ENCODE measurements at regions not wholly inside any gene's neighbourhood (a gene's known extent, or its start where the extent isn't known, plus 50 kb on each side); places are given as distances from the start of the nearest gene placed in this dataset.
"Not testable (repeated sequence)": the region's sequence is repeated elsewhere in the genome, so short reads cannot be mapped to it uniquely, and the experiment has no call there.

DNA sequence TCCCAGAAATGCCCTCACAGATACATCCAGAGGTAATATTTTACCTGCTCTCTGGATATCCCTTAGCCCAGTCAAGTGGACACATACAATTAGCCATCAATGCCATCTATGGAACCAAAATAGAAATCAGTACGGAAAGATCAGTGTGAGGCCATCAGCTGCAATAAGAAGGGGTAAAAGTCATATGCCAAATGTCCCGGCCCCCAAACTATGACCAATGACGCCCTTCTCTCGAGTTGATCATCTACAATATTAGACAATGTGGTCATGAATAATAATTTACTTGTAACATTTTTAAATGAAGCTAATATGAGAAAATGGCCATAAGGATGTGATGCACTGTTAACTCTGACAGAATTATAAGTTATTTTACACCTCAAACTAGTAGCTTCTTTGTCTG lies 588.9 kb downstream of the POM121L12 start:
- Histone ChIP-seq H3K79me1 (ENCODE audit: low read length) (no peaks in the 10 kb centered on the region), H3K27me3 (ENCODE audit: insufficient read depth, low read length) (no peaks in the 10 kb centered on the region), H4K91ac (ENCODE audit: low read depth, low read length) (no peak overlapping the region), H3K79me2 (ENCODE audit: control insufficient read depth, insufficient read depth, low read length, poor library complexity) (no peaks in the 10 kb centered on the region), H3K9me3 (ENCODE audit: insufficient read depth, low read depth, low read length) (no peaks in the 10 kb centered on the region), H2AK5ac (ENCODE audit: low read length) (no peak overlapping the region), H3K4ac (ENCODE audit: low read depth, low read length) (no peak overlapping the region), H2BK120ac (ENCODE audit: insufficient read depth, low read length, poor library complexity) (no peak overlapping the region), H2AFZ (ENCODE audit: insufficient read depth, low read length, poor library complexity) (no peak overlapping the region), H3K36me3 (ENCODE audit: control insufficient read depth in 1 of 2, insufficient read depth in 2 of 2, low read length in 2 of 2) (no peaks in the 10 kb centered on the region), H3K4me1 (ENCODE audit: control insufficient read depth in 1 of 2, insufficient read depth in 2 of 2, low read length in 2 of 2) (no peaks in the 10 kb centered on the region), H3K4me3 (ENCODE audit: low read depth, low read length) (no peak overlapping the region), H3K23ac (ENCODE audit: low read length) (no peak overlapping the region), H2BK5ac (ENCODE audit: low read depth, low read length, poor library complexity) (no peak overlapping the region), H3K18ac (ENCODE audit: low read length) (no peak overlapping the region), H4K12ac (ENCODE audit: low read depth, low read length) (no peak overlapping the region), H3K4me2 (ENCODE audit: low read length) (no peak overlapping the region), H3K27ac (ENCODE audit: low read depth, low read length) (no peak overlapping the region), H3K14ac (ENCODE audit: low read length) (no peak overlapping the region), H4K8ac (ENCODE audit: low read depth, low read length) (no peak overlapping the region), H3K9ac (ENCODE audit: low read length) (no peak overlapping the region), H2BK12ac (ENCODE audit: low read length) (no peak overlapping the region)
- no CpG with 5 or more reads among the region's 4 CpGs for WGBS (ENCODE audit: extremely low coverage, insufficient coverage, insufficient read length)
- DNase-seq = no peak

DNA sequence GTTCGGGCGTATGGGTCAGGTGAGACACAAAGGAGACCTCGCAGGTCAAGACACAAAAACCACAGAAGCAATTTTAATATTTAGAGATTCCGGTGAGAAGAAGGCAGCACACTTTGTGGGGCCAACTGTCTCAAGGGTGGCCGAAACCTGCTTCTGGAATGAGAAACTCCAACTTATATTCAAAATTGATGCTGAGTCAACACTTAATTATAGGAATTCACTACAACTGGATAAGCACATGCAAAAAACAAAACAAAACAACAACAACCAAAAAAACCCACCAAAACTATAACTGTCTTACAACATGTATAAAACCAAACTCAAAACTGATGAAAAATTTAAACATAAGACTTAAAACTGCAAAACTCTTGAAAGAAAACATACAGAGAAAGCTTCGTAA lies 593.3 kb downstream of the POM121L12 start:
- H2BK12ac ChIP-seq (ENCODE audit: low read length) = no peak overlapping the region
- H3K4me1 ChIP-seq (ENCODE audit: control insufficient read depth in 1 of 2, insufficient read depth in 2 of 2, low read length in 2 of 2) = no peaks in the 10 kb centered on the region
- no peaks in the 10 kb centered on the region for H3K9me3 ChIP-seq (ENCODE audit: insufficient read depth, low read depth, low read length)
- no peak overlapping the region for H3K14ac ChIP-seq (ENCODE audit: low read length)
- no peak overlapping the region for H3K4me3 ChIP-seq (ENCODE audit: low read depth, low read length)
- H3K4me2 ChIP-seq (ENCODE audit: low read length) = no peak overlapping the region
- no peak for DNase-seq
- H4K12ac ChIP-seq (ENCODE audit: low read depth, low read length) = no peak overlapping the region
- no CpG with 5 or more reads among the region's 6 CpGs for WGBS (ENCODE audit: extremely low coverage, insufficient coverage, insufficient read length)
- H2BK120ac ChIP-seq (ENCODE audit: insufficient read depth, low read length, poor library complexity) = no peak overlapping the region
- H4K8ac ChIP-seq (ENCODE audit: low read depth, low read length) = no peak overlapping the region
- H3K9ac ChIP-seq (ENCODE audit: low read length) = no peak overlapping the region
- H2AK5ac ChIP-seq (ENCODE audit: low read length) = no peak overlapping the region
- H3K23ac ChIP-seq (ENCODE audit: low read length) = no peak overlapping the region
- H3K18ac ChIP-seq (ENCODE audit: low read length) = no peak overlapping the region
- H2BK5ac ChIP-seq (ENCODE audit: low read depth, low read length, poor library complexity) = no peak overlapping the region
- no peak overlapping the region for H4K91ac ChIP-seq (ENCODE audit: low read depth, low read length)
- H3K27me3 ChIP-seq (ENCODE audit: insufficient read depth, low read length) = no peaks in the 10 kb centered on the region
- no peak overlapping the region for H2AFZ ChIP-seq (ENCODE audit: insufficient read depth, low read length, poor library complexity)
- no peaks in the 10 kb centered on the region for H3K79me2 ChIP-seq (ENCODE audit: control insufficient read depth, insufficient read depth, low read length, poor library complexity)
- H3K27ac ChIP-seq (ENCODE audit: low read depth, low read length) = no peak overlapping the region
- H3K79me1 ChIP-seq (ENCODE audit: low read length) = no peaks in the 10 kb centered on the region
- H3K4ac ChIP-seq (ENCODE audit: low read depth, low read length) = no peak overlapping the region
- H3K36me3 ChIP-seq (ENCODE audit: control insufficient read depth in 1 of 2, insufficient read depth in 2 of 2, low read length in 2 of 2) = no peaks in the 10 kb centered on the region

DNA sequence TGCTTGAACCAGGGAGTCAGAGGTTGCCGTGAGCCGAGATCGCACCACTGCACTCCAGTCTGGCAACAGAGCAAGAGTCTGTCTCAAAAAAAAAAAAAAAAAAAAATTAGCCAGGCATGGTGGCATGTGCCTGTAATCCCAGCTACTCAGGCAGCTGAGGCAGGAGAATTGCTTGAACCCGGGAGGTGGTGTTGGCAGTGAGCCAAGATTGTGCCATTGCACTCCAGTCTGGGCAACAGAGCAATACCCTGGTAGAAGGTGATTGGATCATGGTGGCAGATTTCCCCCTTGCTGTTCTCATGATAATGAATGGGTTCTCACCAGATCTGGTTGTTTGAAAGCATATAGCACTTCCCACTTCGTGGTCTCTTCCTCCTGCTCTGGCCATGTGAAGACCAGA lies 599.8 kb downstream of the POM121L12 start:
- H3K27me3 ChIP-seq (ENCODE audit: insufficient read depth, low read length); DNase-seq; H4K8ac ChIP-seq (ENCODE audit: low read depth, low read length); H3K79me1 ChIP-seq (ENCODE audit: low read length); H3K23ac ChIP-seq (ENCODE audit: low read length); H3K4me1 ChIP-seq (ENCODE audit: control insufficient read depth in 1 of 2, insufficient read depth in 2 of 2, low read length in 2 of 2); H3K4me2 ChIP-seq (ENCODE audit: low read length); H3K4me3 ChIP-seq (ENCODE audit: low read depth, low read length); H2AFZ ChIP-seq (ENCODE audit: insufficient read depth, low read length, poor library complexity); H4K12ac ChIP-seq (ENCODE audit: low read depth, low read length); H3K18ac ChIP-seq (ENCODE audit: low read length); H2BK12ac ChIP-seq (ENCODE audit: low read length); H2BK120ac ChIP-seq (ENCODE audit: insufficient read depth, low read length, poor library complexity); H3K27ac ChIP-seq (ENCODE audit: low read depth, low read length); H3K36me3 ChIP-seq (ENCODE audit: control insufficient read depth in 1 of 2, insufficient read depth in 2 of 2, low read length in 2 of 2); H2BK5ac ChIP-seq (ENCODE audit: low read depth, low read length, poor library complexity); H4K91ac ChIP-seq (ENCODE audit: low read depth, low read length); H3K14ac ChIP-seq (ENCODE audit: low read length); H3K9ac ChIP-seq (ENCODE audit: low read length); H3K4ac ChIP-seq (ENCODE audit: low read depth, low read length); H3K9me3 ChIP-seq (ENCODE audit: insufficient read depth, low read depth, low read length); H2AK5ac ChIP-seq (ENCODE audit: low read length); H3K79me2 ChIP-seq (ENCODE audit: control insufficient read depth, insufficient read depth, low read length, poor library complexity): not testable (repeated sequence)
- no CpG with 5 or more reads among the region's 5 CpGs for WGBS (ENCODE audit: extremely low coverage, insufficient coverage, insufficient read length)

DNA sequence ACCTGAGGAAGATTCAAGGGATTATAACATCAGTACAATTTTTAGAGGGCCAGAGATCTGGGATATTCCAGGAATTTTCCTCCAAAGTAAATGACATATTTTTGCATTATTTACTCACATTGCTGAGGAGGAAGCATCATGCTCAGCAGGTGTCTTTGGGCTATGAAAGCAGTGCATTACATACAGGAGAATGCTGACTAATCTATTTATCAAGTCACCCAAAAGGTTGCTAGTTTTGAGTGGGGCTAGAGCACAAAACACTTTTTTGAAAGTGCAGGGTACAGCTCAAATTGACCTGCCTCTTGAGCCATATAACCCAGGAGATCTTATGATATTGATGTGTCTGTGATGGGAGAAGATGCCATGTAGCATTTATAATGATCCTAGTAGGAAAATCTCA lies 603.1 kb downstream of the POM121L12 start:
- no peak overlapping the region for H3K4me3 ChIP-seq (ENCODE audit: low read depth, low read length)
- H3K27me3 ChIP-seq (ENCODE audit: insufficient read depth, low read length) = no peaks in the 10 kb centered on the region
- DNase-seq = peak in 1 of 2 donors; percentile 1
- no peak overlapping the region for H2AK5ac ChIP-seq (ENCODE audit: low read length)
- H3K9ac ChIP-seq (ENCODE audit: low read length) = no peak overlapping the region
- H3K9me3 ChIP-seq (ENCODE audit: insufficient read depth, low read depth, low read length) = no peaks in the 10 kb centered on the region
- H3K36me3 ChIP-seq (ENCODE audit: control insufficient read depth in 1 of 2, insufficient read depth in 2 of 2, low read length in 2 of 2) = peaks cover 0 to 2% of the 10 kb centered on the region in 2 experiments
- no peak overlapping the region for H3K14ac ChIP-seq (ENCODE audit: low read length)
- H2BK5ac ChIP-seq (ENCODE audit: low read depth, low read length, poor library complexity) = no peak overlapping the region
- H3K4me1 ChIP-seq (ENCODE audit: control insufficient read depth in 1 of 2, insufficient read depth in 2 of 2, low read length in 2 of 2) = no peaks in the 10 kb centered on the region
- no peak overlapping the region for H4K91ac ChIP-seq (ENCODE audit: low read depth, low read length)
- no peak overlapping the region for H2BK120ac ChIP-seq (ENCODE audit: insufficient read depth, low read length, poor library complexity)
- no peak overlapping the region for H3K23ac ChIP-seq (ENCODE audit: low read length)
- no peak overlapping the region for H2AFZ ChIP-seq (ENCODE audit: insufficient read depth, low read length, poor library complexity)
- no peaks in the 10 kb centered on the region for H3K79me2 ChIP-seq (ENCODE audit: control insufficient read depth, insufficient read depth, low read length, poor library complexity)
- no peak overlapping the region for H4K12ac ChIP-seq (ENCODE audit: low read depth, low read length)
- H3K27ac ChIP-seq (ENCODE audit: low read depth, low read length) = no peak overlapping the region
- H3K4ac ChIP-seq (ENCODE audit: low read depth, low read length) = no peak overlapping the region
- H3K4me2 ChIP-seq (ENCODE audit: low read length) = no peak overlapping the region
- no peaks in the 10 kb centered on the region for H3K79me1 ChIP-seq (ENCODE audit: low read length)
- no peak overlapping the region for H4K8ac ChIP-seq (ENCODE audit: low read depth, low read length)
- no peak overlapping the region for H3K18ac ChIP-seq (ENCODE audit: low read length)
- H2BK12ac ChIP-seq (ENCODE audit: low read length) = no peak overlapping the region

DNA sequence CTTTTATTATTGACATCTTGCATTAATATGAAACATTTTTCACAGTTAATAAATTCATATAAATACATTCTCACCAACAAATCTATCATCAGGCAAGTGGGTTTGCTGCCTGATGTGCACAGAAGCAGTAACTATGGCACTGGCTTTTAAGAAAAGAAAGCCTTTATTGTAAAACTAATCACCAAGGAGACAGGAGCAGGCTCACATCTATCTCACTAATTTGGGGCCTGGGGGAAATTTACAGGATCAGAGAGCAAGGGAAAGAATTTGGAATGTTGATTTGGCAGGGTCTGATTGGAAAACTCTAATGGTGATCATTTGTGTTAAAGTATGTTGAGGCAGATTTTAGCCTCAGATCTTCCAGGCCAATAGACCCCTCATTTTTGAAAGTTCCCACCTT lies 605.7 kb downstream of the POM121L12 start:
- Histone ChIP-seq H2BK120ac (ENCODE audit: insufficient read depth, low read length, poor library complexity) (no peak overlapping the region), H3K4me3 (ENCODE audit: low read depth, low read length) (no peak overlapping the region), H3K18ac (ENCODE audit: low read length) (no peak overlapping the region), H4K91ac (ENCODE audit: low read depth, low read length) (no peak overlapping the region), H2BK12ac (ENCODE audit: low read length) (no peak overlapping the region), H3K4me2 (ENCODE audit: low read length) (no peak overlapping the region), H4K12ac (ENCODE audit: low read depth, low read length) (no peak overlapping the region), H3K23ac (ENCODE audit: low read length) (no peak overlapping the region), H2BK5ac (ENCODE audit: low read depth, low read length, poor library complexity) (no peak overlapping the region), H3K79me2 (ENCODE audit: control insufficient read depth, insufficient read depth, low read length, poor library complexity) (no peaks in the 10 kb centered on the region), H3K36me3 (ENCODE audit: control insufficient read depth in 1 of 2, insufficient read depth in 2 of 2, low read length in 2 of 2) (peaks cover 0 to 2% of the 10 kb centered on the region in 2 experiments), H3K14ac (ENCODE audit: low read length) (no peak overlapping the region), H3K27me3 (ENCODE audit: insufficient read depth, low read length) (no peaks in the 10 kb centered on the region), H3K9me3 (ENCODE audit: insufficient read depth, low read depth, low read length) (no peaks in the 10 kb centered on the region), H2AFZ (ENCODE audit: insufficient read depth, low read length, poor library complexity) (no peak overlapping the region), H3K27ac (ENCODE audit: low read depth, low read length) (peak overlapping the region; percentile 22), H3K4me1 (ENCODE audit: control insufficient read depth in 1 of 2, insufficient read depth in 2 of 2, low read length in 2 of 2) (no peaks in the 10 kb centered on the region), H3K9ac (ENCODE audit: low read length) (no peak overlapping the region), H4K8ac (ENCODE audit: low read depth, low read length) (no peak overlapping the region), H3K4ac (ENCODE audit: low read depth, low read length) (no peak overlapping the region), H3K79me1 (ENCODE audit: low read length) (no peaks in the 10 kb centered on the region), H2AK5ac (ENCODE audit: low read length) (no peak overlapping the region)
- no peak for DNase-seq

All from trophoblast cell (in vitro differentiated cells and primary cell).